AG04449 (cell line): ENCODE measurements at regions not wholly inside any gene's neighbourhood (a gene's known extent, or its start where the extent isn't known, plus 50 kb on each side); places are given as distances from the start of the nearest gene placed in this dataset.

Experiments
- CTCF ChIA-PET: fragments of 350-600 bp; formaldehyde crosslinking; extraction: SDS; loops from one replicate; lab custom pipeline; 2021; ENCODE audit warnings: antibody characterized with exemption; lab: Yijun Ruan, JAX
- POLR2A ChIA-PET: fragments of 400-600, 350-600 bp; formaldehyde crosslinking; extraction: SDS; loops from one replicate; lab custom pipeline; 2020; ENCODE audit warnings: antibody characterized with exemption, inconsistent platforms; lab: Yijun Ruan, JAX
- DNase-seq: peaks from one replicate; pipeline ENCODE4 v3.0.0-alpha.2; 2010; ENCODE audit warnings: low read depth, low spot score
- H3K4me3 ChIP-seq: 2 replicates; pipeline ENCODE4 v1.5.1; 2011; ENCODE audit warnings: low read depth, mild to moderate bottlenecking, control low read depth, low read length
- TF ChIP-seq, protein P1 (sequence below): IDR thresholded peaks from one replicate; pipeline ENCODE4 v1.5.1; 2011; ENCODE audit warnings: mild to moderate bottlenecking, moderate library complexity, low read length, control low read depth, inconsistent platforms; ENCODE audit not compliant: insufficient read depth; ENCODE audit errors: missing control alignments

DNA sequence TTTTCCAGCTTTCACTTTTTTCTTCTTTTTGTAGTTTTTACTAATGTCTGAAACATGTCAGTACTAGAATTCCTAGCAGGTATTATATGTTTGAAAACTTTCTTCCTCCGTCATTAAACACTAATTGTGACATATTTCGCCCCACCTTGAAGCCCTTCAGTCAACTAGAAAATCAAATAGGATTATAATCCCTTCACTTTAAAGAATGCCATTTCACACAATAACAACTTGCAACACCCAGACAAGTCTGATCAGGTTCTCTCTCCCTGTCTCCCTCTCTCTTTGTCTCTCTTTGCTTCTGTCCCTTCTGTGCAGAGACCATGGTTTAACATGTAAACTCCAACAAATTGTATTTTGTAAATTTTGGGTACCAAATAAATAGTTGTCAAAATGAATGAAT lies 373.5 kb downstream of the SEMA3D start:
- ChIA-PET POLR2A (no interaction called here), CTCF (no interaction called here)
- DNase-seq = no peak
- TF ChIP-seq, protein P1, sequence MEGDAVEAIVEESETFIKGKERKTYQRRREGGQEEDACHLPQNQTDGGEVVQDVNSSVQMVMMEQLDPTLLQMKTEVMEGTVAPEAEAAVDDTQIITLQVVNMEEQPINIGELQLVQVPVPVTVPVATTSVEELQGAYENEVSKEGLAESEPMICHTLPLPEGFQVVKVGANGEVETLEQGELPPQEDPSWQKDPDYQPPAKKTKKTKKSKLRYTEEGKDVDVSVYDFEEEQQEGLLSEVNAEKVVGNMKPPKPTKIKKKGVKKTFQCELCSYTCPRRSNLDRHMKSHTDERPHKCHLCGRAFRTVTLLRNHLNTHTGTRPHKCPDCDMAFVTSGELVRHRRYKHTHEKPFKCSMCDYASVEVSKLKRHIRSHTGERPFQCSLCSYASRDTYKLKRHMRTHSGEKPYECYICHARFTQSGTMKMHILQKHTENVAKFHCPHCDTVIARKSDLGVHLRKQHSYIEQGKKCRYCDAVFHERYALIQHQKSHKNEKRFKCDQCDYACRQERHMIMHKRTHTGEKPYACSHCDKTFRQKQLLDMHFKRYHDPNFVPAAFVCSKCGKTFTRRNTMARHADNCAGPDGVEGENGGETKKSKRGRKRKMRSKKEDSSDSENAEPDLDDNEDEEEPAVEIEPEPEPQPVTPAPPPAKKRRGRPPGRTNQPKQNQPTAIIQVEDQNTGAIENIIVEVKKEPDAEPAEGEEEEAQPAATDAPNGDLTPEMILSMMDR = no peak
- H3K4me3 ChIP-seq = no peak overlapping the region

- no peak for DNase-seq
- no peak overlapping the region for H3K4me3 ChIP-seq
- POLR2A ChIA-PET = no interaction called here
- TF ChIP-seq, protein P1 = no peak
- CTCF ChIA-PET = interaction anchor here (0.9 kb wide), 1 partner anchor 220 kb away, joined by 4 read pairs; no protein-coding TSS in a partner anchor
These were observed 374.8 kb downstream of the SEMA3D start for GRCh38 chr7:84812021-84812420.

DNA sequence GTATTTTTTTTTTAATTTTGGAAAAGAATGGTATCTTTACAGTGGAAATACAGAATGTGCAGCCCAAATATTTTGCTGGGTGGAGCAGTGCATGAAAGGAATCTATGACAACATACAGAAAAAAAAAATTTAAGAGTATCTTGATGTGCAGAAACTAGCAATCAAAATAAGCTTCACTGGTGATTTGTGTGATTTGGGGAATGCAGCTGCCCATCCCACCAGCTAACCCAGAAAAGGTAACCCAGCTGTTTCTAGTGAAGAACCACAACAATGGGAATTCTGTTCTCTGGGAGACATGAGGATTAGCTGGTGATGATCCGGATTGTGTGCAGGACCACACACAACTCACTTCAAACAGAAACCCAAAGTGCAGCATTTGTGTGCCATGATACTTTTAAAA lies 375.5 kb downstream of the SEMA3D start:
- POLR2A ChIA-PET = no interaction called here
- no peak overlapping the region for H3K4me3 ChIP-seq
- CTCF ChIA-PET = interaction anchor here (0.9 kb wide), 1 partner anchor 220 kb away, joined by 4 read pairs; no protein-coding TSS in a partner anchor
- TF ChIP-seq, protein P1 = no peak
- DNase-seq = no peak

- no peak for DNase-seq
- TF ChIP-seq, protein P1 = no peak
- no peak overlapping the region for H3K4me3 ChIP-seq
- ChIA-PET POLR2A (no interaction called here), CTCF (no interaction called here)
These were observed 377.0 kb downstream of the SEMA3D start for GRCh38 chr7:84809877-84810276.

DNA sequence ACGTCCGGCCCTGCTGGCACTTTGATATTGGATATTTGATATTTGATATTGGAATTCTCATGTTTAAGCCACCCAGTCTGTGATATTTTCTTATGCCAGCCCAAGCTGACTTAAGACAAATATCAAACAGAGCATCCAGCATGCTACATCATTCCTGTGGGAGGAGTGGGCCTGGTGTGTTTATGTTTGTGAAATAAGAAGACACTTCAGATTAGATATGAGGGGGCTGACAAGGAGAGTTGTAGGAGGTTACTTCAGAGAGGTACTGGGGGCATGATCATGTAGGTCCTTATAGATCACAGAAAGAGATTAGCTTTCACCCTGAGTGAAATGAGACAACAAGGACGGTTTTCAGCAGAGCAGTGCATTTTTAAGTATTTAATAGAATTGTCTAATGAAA lies 382.9 kb downstream of the SEMA3D start:
- ChIA-PET POLR2A (no interaction called here), CTCF (no interaction called here)
- DNase-seq = no peak
- no peak overlapping the region for H3K4me3 ChIP-seq
- TF ChIP-seq, protein P1 = no peak

- TF ChIP-seq, protein P1 = no peak
- CTCF ChIA-PET = no interaction called here
- DNase-seq = no peak
- H3K4me3 ChIP-seq = no peak overlapping the region
- POLR2A ChIA-PET = no interaction called here
These were observed 385.5 kb downstream of the SEMA3D start for GRCh38 chr7:84801396-84801795.
